H9 (cell line): ENCODE measurements at regions not wholly inside any gene's neighbourhood (a gene's known extent, or its start where the extent isn't known, plus 50 kb on each side); places are given as distances from the start of the nearest gene placed in this dataset.

ENCODE experiments used
- DNase-seq: peaks from one replicate; pipeline ENCODE4 v3.0.0-alpha.2; 2017
- H2AFZ ChIP-seq: one replicate; pipeline ENCODE4 v1.6.1; 2013; ENCODE audit warnings: mild to moderate bottlenecking, low read length, control low read depth, moderate library complexity
- H2AK5ac ChIP-seq: 2 replicates; pipeline ENCODE4 v1.6.1; 2013; ENCODE audit warnings: low read length, control low read depth, mixed read lengths; ENCODE audit not compliant: insufficient read length
- H2BK120ac ChIP-seq: one replicate; pipeline ENCODE4 v1.6.1; 2013; ENCODE audit warnings: low read depth, mild to moderate bottlenecking, low read length, control low read depth, inconsistent platforms; ENCODE audit not compliant: poor library complexity, severe bottlenecking
- H2BK12ac ChIP-seq: 2 replicates; pipeline ENCODE4 v1.6.1; 2013; ENCODE audit warnings: low read length, control low read depth, mixed read lengths, low read depth; ENCODE audit not compliant: insufficient read length
- H2BK15ac ChIP-seq: 2 replicates; pipeline ENCODE4 v1.6.1; 2013; ENCODE audit warnings: low read depth, low read length, control low read depth
- H2BK20ac ChIP-seq: one replicate; pipeline ENCODE4 v1.6.1; 2013; ENCODE audit warnings: low read depth, mild to moderate bottlenecking, low read length, control low read depth, inconsistent platforms; ENCODE audit not compliant: poor library complexity, severe bottlenecking
- H2BK5ac ChIP-seq: 2 replicates; pipeline ENCODE4 v1.6.1; 2013; ENCODE audit warnings: low read length, control low read depth, mixed read lengths; ENCODE audit not compliant: insufficient read length
- H3K14ac ChIP-seq: 2 replicates; pipeline ENCODE4 v1.6.1; 2013; ENCODE audit warnings: low read length, control low read depth; ENCODE audit not compliant: insufficient read depth
- H3K18ac ChIP-seq: 2 replicates; pipeline ENCODE4 v1.6.1; 2013; ENCODE audit warnings: low read depth, mild to moderate bottlenecking, mixed read lengths, low read length, control low read depth; ENCODE audit not compliant: insufficient read length
- H3K23ac ChIP-seq: 2 replicates; pipeline ENCODE4 v1.6.1; 2013; ENCODE audit warnings: low read length, control low read depth, mixed read lengths, low read depth; ENCODE audit not compliant: insufficient read length
- H3K23me2 ChIP-seq: 2 replicates; pipeline ENCODE4 v1.6.1; 2013; ENCODE audit warnings: low read depth, mild to moderate bottlenecking, mixed read lengths, low read length, control low read depth; ENCODE audit not compliant: insufficient read length, poor library complexity, severe bottlenecking
- H3K27ac ChIP-seq: 2 replicates; pipeline ENCODE4 v1.5.1; 2013; ENCODE audit warnings: low read length, control low read depth, mixed read lengths, low read depth; ENCODE audit not compliant: insufficient read length
- H3K27me3 ChIP-seq: 2 replicates; pipeline ENCODE4 v1.6.1; 2013; ENCODE audit warnings: low read length, control low read depth, inconsistent platforms; ENCODE audit not compliant: insufficient read depth
- H3K4ac ChIP-seq: 2 replicates; pipeline ENCODE4 v1.6.1; 2013; ENCODE audit warnings: low read depth, mild to moderate bottlenecking, control low read depth, inconsistent platforms, low read length, moderate library complexity
- H3K4me1 ChIP-seq: 2 replicates; pipeline ENCODE4 v1.6.1; 2013; ENCODE audit warnings: low read length, control low read depth, inconsistent platforms; ENCODE audit not compliant: insufficient read depth
- H3K4me2 ChIP-seq: 2 replicates; pipeline ENCODE4 v1.6.1; 2013; ENCODE audit warnings: low read length, control low read depth, mixed read lengths; ENCODE audit not compliant: insufficient read length, insufficient read depth
- H3K56ac ChIP-seq: 2 replicates; pipeline ENCODE4 v1.6.1; 2013; ENCODE audit warnings: low read depth, mild to moderate bottlenecking, mixed read lengths, low read length, control low read depth; ENCODE audit not compliant: insufficient read length
- H3K79me1 ChIP-seq: 2 replicates; pipeline ENCODE4 v1.6.1; 2013; ENCODE audit warnings: low read depth, mild to moderate bottlenecking, moderate library complexity, low read length, control low read depth, inconsistent platforms; ENCODE audit not compliant: insufficient read depth, poor library complexity, severe bottlenecking
- H3K79me2 ChIP-seq: 2 replicates; pipeline ENCODE4 v1.6.1; 2013; ENCODE audit warnings: low read length, control low read depth, inconsistent platforms; ENCODE audit not compliant: insufficient read depth
- H3K9ac ChIP-seq: 2 replicates; pipeline ENCODE4 v1.6.1; 2013; ENCODE audit warnings: low read length, control low read depth, mixed read lengths; ENCODE audit not compliant: insufficient read length; ENCODE audit errors: extremely low read depth
- H3K9me3 ChIP-seq: one replicate; pipeline ENCODE4 v1.6.1; 2013; ENCODE audit warnings: low read depth, low read length, inconsistent platforms; ENCODE audit not compliant: control insufficient read depth
- H3T11ph ChIP-seq: one replicate; pipeline ENCODE4 v1.6.1; 2013; ENCODE audit warnings: mild to moderate bottlenecking, low read length, control low read depth, inconsistent platforms
- H4K20me1 ChIP-seq: one replicate; pipeline ENCODE4 v1.6.1; 2013; ENCODE audit not compliant: control insufficient read depth, insufficient read length, insufficient read depth
- H4K5ac ChIP-seq: 2 replicates; pipeline ENCODE4 v1.6.1; 2013; ENCODE audit warnings: low read depth, mild to moderate bottlenecking, mixed read lengths, low read length, control low read depth; ENCODE audit not compliant: insufficient read length
- H4K8ac ChIP-seq: replicated peaks from 2 replicates; pipeline ENCODE4 v1.6.1; 2013; ENCODE audit warnings: low read length, control low read depth, mixed read lengths, low read depth; ENCODE audit not compliant: insufficient read length
- H4K91ac ChIP-seq: 2 replicates; pipeline ENCODE4 v1.6.1; 2013; ENCODE audit warnings: low read depth, mild to moderate bottlenecking, moderate library complexity, mixed read lengths, low read length, control low read depth; ENCODE audit not compliant: insufficient read length
- H3K27ac Mint-ChIP-seq, 3 experiments: 2 replicates in 2 of 3; 3 replicates in 1 of 3; pipeline ENCODE4 v1.8.0; 2020 to 2021; ENCODE audit warnings: mixed read lengths in 3 of 3, mild to moderate bottlenecking in 1 of 3, moderate library complexity in 1 of 3
- H3K27me3 Mint-ChIP-seq: 2 replicates; pipeline ENCODE4 v1.8.0; 2021; ENCODE audit warnings: low read depth, mild to moderate bottlenecking, moderate library complexity, mixed read lengths
- H3K36me3 Mint-ChIP-seq, 3 experiments: 2 replicates in 2 of 3; 3 replicates in 1 of 3; pipeline ENCODE4 v1.8.0; 2020 to 2021; ENCODE audit warnings: low read depth in 3 of 3, mixed read lengths in 3 of 3; ENCODE audit not compliant: insufficient read depth in 1 of 3
- H3K4me1 Mint-ChIP-seq, 2 experiments: 2 replicates each; pipeline ENCODE4 v1.8.0; 2020; ENCODE audit warnings: mixed read lengths in 2 of 2
- H3K4me3 Mint-ChIP-seq, 2 experiments: 2 replicates in 1 of 2; 3 replicates in 1 of 2; pipeline ENCODE4 v1.8.0; 2020 to 2021; ENCODE audit warnings: mild to moderate bottlenecking in 2 of 2, mixed read lengths in 2 of 2, moderate library complexity in 1 of 2
- H3K9me3 Mint-ChIP-seq, 2 experiments: 2 replicates in 1 of 2; 3 replicates in 1 of 2; pipeline ENCODE4 v1.8.0; 2020; ENCODE audit warnings: mild to moderate bottlenecking in 2 of 2, mixed read lengths in 2 of 2, moderate library complexity in 1 of 2
- CTCF ChIP-seq: fragments of 200-600 bp; sonication (generic); conservative IDR thresholded peaks from 3 replicates; pipeline ENCODE4 v1.8.0; 2021; ENCODE audit warnings: antibody characterized with exemption, mild to moderate bottlenecking

GRCh38 chr5:57666582-57666981 is 184.0 kb upstream of the ACTBL2 start:
- Histone ChIP-seq H4K91ac (no peak overlapping the region), H2AK5ac (no peak overlapping the region), H2BK5ac (no peak overlapping the region), H2BK15ac (no peak overlapping the region), H4K5ac (no peak overlapping the region), H3K27ac (no peak overlapping the region), H2BK120ac (no peak overlapping the region), H3K9me3 (no peaks in the 10 kb centered on the region), H3K4ac (no peak overlapping the region), H2BK20ac (no peak overlapping the region), H3K27me3 (no peaks in the 10 kb centered on the region), H3K23me2 (no peaks in the 10 kb centered on the region), H3K9ac (no peak overlapping the region), H3K23ac (no peak overlapping the region), H4K8ac (no peak overlapping the region), H3K14ac (no peak overlapping the region), H3K79me2 (no peaks in the 10 kb centered on the region), H2BK12ac (no peak overlapping the region), H3K56ac (no peak overlapping the region), H3K79me1 (no peaks in the 10 kb centered on the region), H3K18ac (no peak overlapping the region), H3K4me2 (no peak overlapping the region), H3K4me1 (no peaks in the 10 kb centered on the region), H4K20me1 (no peaks in the 10 kb centered on the region), H3T11ph (no peak overlapping the region), H2AFZ (no peak overlapping the region)
- H3K36me3 Mint-ChIP-seq, result no peaks in the 10 kb centered on the region
- no peak for TF ChIP-seq CTCF
- H3K4me1 Mint-ChIP-seq, result peaks cover 4 to 5% of the 10 kb centered on the region in 2 experiments
- no peak overlapping the region for H3K4me3 Mint-ChIP-seq
- DNase-seq, result no peak
- 0 out of 2 replicates have a peak, but pooled peaks cover 1% of the 10 kb centered on the region for H3K27me3 Mint-ChIP-seq
- no peaks in the 10 kb centered on the region for H3K9me3 Mint-ChIP-seq
- peak overlapping the region in 1 of 3 experiments; percentile 79; a peak in 1 of 7 replicates for H3K27ac Mint-ChIP-seq
